Fibroblast of lung (primary cell): ENCODE measurements at regions not wholly inside any gene's neighbourhood (a gene's known extent, or its start where the extent isn't known, plus 50 kb on each side); places are given as distances from the start of the nearest gene placed in this dataset.
A peak's percentile ranks its signal among the peaks of the same experiment; 100 is the strongest.

Source experiments
- DNase-seq, 2 donors: peaks; one replicate each; pipeline versions ENCODE4 v3.0.0 to v3.0.0-alpha.2; 2010; ENCODE audit warnings: low read depth in 2 of 2
- H2AFZ ChIP-seq: 2 replicates; pipeline ENCODE4 v1.5.1; 2012; ENCODE audit warnings: low read length, control low read depth, inconsistent platforms
- H3K27ac ChIP-seq: 2 replicates; pipeline ENCODE4 v1.5.1; 2011; ENCODE audit warnings: low read length, control low read depth; ENCODE audit not compliant: insufficient read depth
- H3K27me3 ChIP-seq: 2 replicates; pipeline ENCODE4 v1.5.1; 2011; ENCODE audit warnings: mild to moderate bottlenecking, low read length; ENCODE audit not compliant: control insufficient read depth, insufficient read depth
- H3K36me3 ChIP-seq: 2 replicates; pipeline ENCODE4 v1.5.1; 2011; ENCODE audit warnings: low read length; ENCODE audit not compliant: control insufficient read depth, insufficient read depth
- H3K4me1 ChIP-seq: 2 replicates; pipeline ENCODE4 v1.5.1; 2011; ENCODE audit warnings: low read length; ENCODE audit not compliant: control insufficient read depth, insufficient read depth; ENCODE audit errors: extremely low read depth
- H3K4me2 ChIP-seq: 2 replicates; pipeline ENCODE4 v1.5.1; 2011; ENCODE audit warnings: low read length, control low read depth; ENCODE audit not compliant: insufficient read depth; ENCODE audit errors: extremely low read depth
- H3K4me3 ChIP-seq, 4 experiments: fragments of 200-600 bp in 1 of 4; sonication (generic) in 1 of 4; replicated peaks in 1 of 4; 2 replicates each; pipeline ENCODE4 v1.5.1; 2011 to 2016; ENCODE audit warnings: low read length in 4 of 4, low read depth in 3 of 4, mild to moderate bottlenecking in 3 of 4, control low read depth in 2 of 4, inconsistent platforms in 1 of 4, mixed read lengths in 1 of 4; ENCODE audit not compliant: insufficient read depth in 1 of 4; ENCODE audit errors: control extremely low read depth in 1 of 4
- H3K79me2 ChIP-seq: 2 replicates; pipeline ENCODE4 v1.5.1; 2012; ENCODE audit warnings: mild to moderate bottlenecking, low read length, inconsistent platforms; ENCODE audit not compliant: control insufficient read depth, insufficient read depth
- H3K9ac ChIP-seq: 2 replicates; pipeline ENCODE4 v1.5.1; 2011; ENCODE audit warnings: mild to moderate bottlenecking, low read length, control low read depth; ENCODE audit not compliant: insufficient read depth
- H3K9me3 ChIP-seq: 2 replicates; pipeline ENCODE4 v1.5.1; 2012; ENCODE audit warnings: low read depth, low read length; ENCODE audit not compliant: control insufficient read depth, insufficient read depth
- H4K20me1 ChIP-seq: 2 replicates; pipeline ENCODE4 v1.5.1; 2011; ENCODE audit warnings: low read length; ENCODE audit not compliant: control insufficient read depth, insufficient read depth; ENCODE audit errors: extremely low read depth
- EZH2 ChIP-seq: IDR thresholded peaks from 2 replicates; pipeline ENCODE4 v1.5.1; 2012; ENCODE audit warnings: low read length, control low read depth, mild to moderate bottlenecking; ENCODE audit errors: missing control alignments
- TF ChIP-seq, protein P1 (sequence below), 2 donors: IDR thresholded peaks in 1 of 2; conservative IDR thresholded peaks in 1 of 2; 1 replicate in 1 of 2; 2 replicates in 1 of 2; pipeline ENCODE4 v1.5.1; 2011 to 2012; ENCODE audit warnings: low read length in 2 of 2, control low read depth in 1 of 2, inconsistent platforms in 1 of 2, low read depth in 1 of 2, mild to moderate bottlenecking in 1 of 2

- Histone ChIP-seq H3K9me3 (no peaks in the 10 kb centered on the region), H2AFZ (no peak overlapping the region), H3K4me2 (no peak overlapping the region), H3K79me2 (no peaks in the 10 kb centered on the region), H3K36me3 (no peaks in the 10 kb centered on the region), H3K27ac (no peak overlapping the region), H4K20me1 (no peaks in the 10 kb centered on the region), H3K9ac (no peak overlapping the region), H3K4me1 (no peaks in the 10 kb centered on the region), H3K4me3 (no peak overlapping the region), H3K27me3 (no peaks in the 10 kb centered on the region)
- no peak for DNase-seq
- TF ChIP-seq, protein P1, sequence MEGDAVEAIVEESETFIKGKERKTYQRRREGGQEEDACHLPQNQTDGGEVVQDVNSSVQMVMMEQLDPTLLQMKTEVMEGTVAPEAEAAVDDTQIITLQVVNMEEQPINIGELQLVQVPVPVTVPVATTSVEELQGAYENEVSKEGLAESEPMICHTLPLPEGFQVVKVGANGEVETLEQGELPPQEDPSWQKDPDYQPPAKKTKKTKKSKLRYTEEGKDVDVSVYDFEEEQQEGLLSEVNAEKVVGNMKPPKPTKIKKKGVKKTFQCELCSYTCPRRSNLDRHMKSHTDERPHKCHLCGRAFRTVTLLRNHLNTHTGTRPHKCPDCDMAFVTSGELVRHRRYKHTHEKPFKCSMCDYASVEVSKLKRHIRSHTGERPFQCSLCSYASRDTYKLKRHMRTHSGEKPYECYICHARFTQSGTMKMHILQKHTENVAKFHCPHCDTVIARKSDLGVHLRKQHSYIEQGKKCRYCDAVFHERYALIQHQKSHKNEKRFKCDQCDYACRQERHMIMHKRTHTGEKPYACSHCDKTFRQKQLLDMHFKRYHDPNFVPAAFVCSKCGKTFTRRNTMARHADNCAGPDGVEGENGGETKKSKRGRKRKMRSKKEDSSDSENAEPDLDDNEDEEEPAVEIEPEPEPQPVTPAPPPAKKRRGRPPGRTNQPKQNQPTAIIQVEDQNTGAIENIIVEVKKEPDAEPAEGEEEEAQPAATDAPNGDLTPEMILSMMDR (conservative IDR thresholded peaks at IDR 0.05 in 1 of 2, IDR thresholded peaks at IDR 0.05 in 1 of 2; ENCODE audit: low read depth in 1 of 2, low read length in 2 of 2), result no peak
- no peak for TF ChIP-seq EZH2
These were observed 154.4 kb upstream of the PREP start for GRCh38 chr6:105557291-105557690.

DNA sequence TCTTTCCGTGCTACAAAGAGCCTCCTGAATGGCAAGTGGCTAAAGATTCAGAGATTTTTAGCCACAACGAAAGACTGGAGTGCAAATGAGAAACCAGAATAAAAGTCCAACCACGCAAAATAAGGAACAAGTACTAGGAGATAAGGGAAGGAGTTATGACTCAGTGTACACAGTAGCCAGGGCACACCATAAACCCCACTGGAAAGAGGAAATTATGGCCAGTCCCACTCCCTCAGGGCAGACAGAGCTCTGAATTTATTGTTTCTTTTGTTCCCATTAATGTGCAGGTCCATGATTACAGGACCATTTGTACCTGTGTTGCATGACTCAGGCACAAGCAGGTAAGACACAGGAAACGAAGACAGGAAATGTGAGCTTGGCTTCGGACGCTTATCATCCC is 150.3 kb upstream of the PREP start:
- H3K27me3 ChIP-seq, result no peaks in the 10 kb centered on the region
- TF ChIP-seq EZH2, result no peak
- TF ChIP-seq, protein P1 (conservative IDR thresholded peaks at IDR 0.05 in 1 of 2, IDR thresholded peaks at IDR 0.05 in 1 of 2; ENCODE audit: low read depth in 1 of 2, low read length in 2 of 2), result no peak
- H3K4me2 ChIP-seq, result no peak overlapping the region
- no peaks in the 10 kb centered on the region for H4K20me1 ChIP-seq
- no peaks in the 10 kb centered on the region for H3K9me3 ChIP-seq
- H3K9ac ChIP-seq, result no peak overlapping the region
- H3K4me1 ChIP-seq, result no peaks in the 10 kb centered on the region
- H3K79me2 ChIP-seq, result no peaks in the 10 kb centered on the region
- no peak overlapping the region for H3K4me3 ChIP-seq
- H3K36me3 ChIP-seq, result no peaks in the 10 kb centered on the region
- H2AFZ ChIP-seq, result no peak overlapping the region
- H3K27ac ChIP-seq, result no peak overlapping the region
- no peak for DNase-seq

GRCh38 chr6:105550955-105551620 is 148.2 kb upstream of the PREP start:
- Histone ChIP-seq H3K27ac (no peak overlapping the region), H3K79me2 (no peaks in the 10 kb centered on the region), H3K9me3 (no peaks in the 10 kb centered on the region), H3K4me2 (no peak overlapping the region), H3K36me3 (no peaks in the 10 kb centered on the region), H2AFZ (no peak overlapping the region), H3K4me1 (no peaks in the 10 kb centered on the region), H3K9ac (no peak overlapping the region), H4K20me1 (no peaks in the 10 kb centered on the region), H3K4me3 (no peak overlapping the region), H3K27me3 (no peaks in the 10 kb centered on the region)
- TF ChIP-seq, protein P1 (conservative IDR thresholded peaks at IDR 0.05 in 1 of 2, IDR thresholded peaks at IDR 0.05 in 1 of 2; ENCODE audit: low read depth in 1 of 2, low read length in 2 of 2), result no peak
- no peak for TF ChIP-seq EZH2
- DNase-seq, result peak in 1 of 2 donors; percentile 67
